Cardiac muscle cell (in vitro differentiated cells and primary cell): ENCODE measurements at regions not wholly inside any gene's neighbourhood (a gene's known extent, or its start where the extent isn't known, plus 50 kb on each side); places are given as distances from the start of the nearest gene placed in this dataset.

ENCODE experiments used
- DNase-seq, 2 donors: peaks; one replicate each; pipeline versions ENCODE4 v3.0.0 to v3.0.0-alpha.2; 2010 to 2017; ENCODE audit warnings: low read depth in 1 of 2, low spot score in 1 of 2
- H3K27ac ChIP-seq: fragments of 200-600 bp; sonication (generic); 2 replicates; pipeline ENCODE4 v1.5.1; 2016
- H3K27me3 ChIP-seq: fragments of 200-600 bp; sonication (generic); 2 replicates; pipeline ENCODE4 v1.6.0; 2016; ENCODE audit warnings: control low read depth
- H3K36me3 ChIP-seq: fragments of 200-600 bp; sonication (generic); 2 replicates; pipeline ENCODE4 v1.5.1; 2016; ENCODE audit warnings: control low read depth
- H3K4me1 ChIP-seq: fragments of 200-600 bp; sonication (generic); 2 replicates; pipeline ENCODE4 v1.8.1; 2017; ENCODE audit warnings: low read depth, mild to moderate bottlenecking, mixed run types
- H3K4me3 ChIP-seq: fragments of 200-600 bp; sonication (generic); 2 replicates; pipeline ENCODE4 v1.5.1; 2016; ENCODE audit warnings: mild to moderate bottlenecking
- H3K9me3 ChIP-seq: fragments of 200-600 bp; sonication (generic); 2 replicates; pipeline ENCODE4 v1.5.1; 2017; ENCODE audit warnings: low read depth, mild to moderate bottlenecking, control low read depth
- CTCF ChIP-seq: IDR thresholded peaks from 2 replicates; pipeline ENCODE4 v1.5.1; 2012; ENCODE audit warnings: low read depth, mild to moderate bottlenecking, low read length

GRCh38 chr9:115202181-115202580, 84.2 kb upstream of the TNC start:
- no peaks in the 10 kb centered on the region for H3K36me3 ChIP-seq
- no peak overlapping the region for H3K27ac ChIP-seq
- TF ChIP-seq CTCF, result no peak
- H3K27me3 ChIP-seq, result no peaks in the 10 kb centered on the region
- no peaks in the 10 kb centered on the region for H3K4me1 ChIP-seq
- H3K4me3 ChIP-seq, result no peak overlapping the region
- no peak for DNase-seq
- no peaks in the 10 kb centered on the region for H3K9me3 ChIP-seq

GRCh38 chr9:115202960-115203751, 85.2 kb upstream of the TNC start:
- no peak for DNase-seq
- Histone ChIP-seq H3K27me3 (no peaks in the 10 kb centered on the region), H3K4me1 (no peaks in the 10 kb centered on the region), H3K27ac (no peak overlapping the region), H3K9me3 (no peaks in the 10 kb centered on the region), H3K4me3 (no peak overlapping the region), H3K36me3 (no peaks in the 10 kb centered on the region)
- no peak for TF ChIP-seq CTCF

- Histone ChIP-seq H3K4me3 (no peak overlapping the region), H3K36me3 (no peaks in the 10 kb centered on the region), H3K9me3 (no peaks in the 10 kb centered on the region), H3K4me1 (no peaks in the 10 kb centered on the region), H3K27me3 (no peaks in the 10 kb centered on the region), H3K27ac (no peak overlapping the region)
- DNase-seq, result peak in 1 of 2 donors; percentile 71
- TF ChIP-seq CTCF, result no peak
Measured at GRCh38 chr9:115204904-115205453, 87.0 kb upstream of the TNC start.

- no peak for TF ChIP-seq CTCF
- no peak overlapping the region for H3K4me3 ChIP-seq
- no peak overlapping the region for H3K27ac ChIP-seq
- no peak for DNase-seq
- H3K36me3 ChIP-seq, result no peaks in the 10 kb centered on the region
- no peaks in the 10 kb centered on the region for H3K27me3 ChIP-seq
- H3K4me1 ChIP-seq, result peaks cover 8% of the 10 kb centered on the region
- no peaks in the 10 kb centered on the region for H3K9me3 ChIP-seq
Measured at GRCh38 chr9:115207003-115207836, 89.3 kb upstream of the TNC start.

- Histone ChIP-seq H3K36me3 (no peaks in the 10 kb centered on the region), H3K4me3 (no peak overlapping the region), H3K4me1 (peaks cover 8% of the 10 kb centered on the region), H3K9me3 (no peaks in the 10 kb centered on the region), H3K27ac (no peak overlapping the region), H3K27me3 (no peaks in the 10 kb centered on the region)
- DNase-seq, result no peak
- no peak for TF ChIP-seq CTCF
Measured at GRCh38 chr9:115208501-115208900, 90.5 kb upstream of the TNC start.
